DND-41 (cell line): ENCODE measurements at regions not wholly inside any gene's neighbourhood (a gene's known extent, or its start where the extent isn't known, plus 50 kb on each side); places are given as distances from the start of the nearest gene placed in this dataset.
"Not testable (repeated sequence)": the region's sequence is repeated elsewhere in the genome, so short reads cannot be mapped to it uniquely, and the experiment has no call there.

Experiments
- ATAC-seq: fragments of 200-7000 bp; cut with Tn5 transposase; 3 replicates; pipeline ENCODE4 v1.9.1; 2021; ENCODE audit warnings: low read depth; ENCODE audit not compliant: insufficient read depth
- DNase-seq: peaks from one replicate; pipeline ENCODE4 v3.0.0-alpha.2; 2020
- H2AFZ ChIP-seq: 2 replicates; pipeline ENCODE4 v1.6.0; 2012; ENCODE audit warnings: low read depth, low read length
- H3K27ac ChIP-seq: 2 replicates; pipeline ENCODE4 v1.5.1; 2012; ENCODE audit warnings: low read length, inconsistent platforms
- H3K27me3 ChIP-seq: fragments of 200-600 bp; sonication (generic); 2 replicates; pipeline ENCODE4 v1.6.0; 2012; ENCODE audit warnings: low read length, mild to moderate bottlenecking, inconsistent platforms; ENCODE audit not compliant: insufficient read depth, poor library complexity
- H3K36me3 ChIP-seq: 2 replicates; pipeline ENCODE4 v1.5.1; 2012; ENCODE audit warnings: low read length, inconsistent platforms; ENCODE audit not compliant: insufficient read depth
- H3K4me1 ChIP-seq: 2 replicates; pipeline ENCODE4 v1.5.1; 2012; ENCODE audit warnings: mild to moderate bottlenecking, low read length; ENCODE audit not compliant: insufficient read depth
- H3K4me2 ChIP-seq: 2 replicates; pipeline ENCODE4 v1.6.0; 2012; ENCODE audit warnings: mild to moderate bottlenecking, moderate library complexity, low read length, inconsistent platforms; ENCODE audit not compliant: insufficient read depth
- H3K4me3 ChIP-seq, 2 experiments: fragments of 200-600 bp in 1 of 2; shearing (Covaris generic) in 1 of 2; 2 replicates each; pipeline ENCODE4 v1.5.1; 2012 to 2016; ENCODE audit warnings: inconsistent platforms in 2 of 2, low read length in 2 of 2, mild to moderate bottlenecking in 2 of 2, low read depth in 1 of 2, moderate library complexity in 1 of 2
- H3K79me2 ChIP-seq: 2 replicates; pipeline ENCODE4 v1.6.0; 2012; ENCODE audit warnings: low read length, inconsistent platforms; ENCODE audit not compliant: insufficient read depth
- H3K9ac ChIP-seq: 2 replicates; pipeline ENCODE4 v1.6.0; 2012; ENCODE audit warnings: low read depth, mild to moderate bottlenecking, inconsistent platforms, low read length, moderate library complexity
- H3K9me3 ChIP-seq: 2 replicates; pipeline ENCODE4 v1.5.1; 2012; ENCODE audit warnings: low read length, moderate library complexity, mild to moderate bottlenecking, inconsistent platforms; ENCODE audit not compliant: insufficient read depth, severe bottlenecking
- H4K20me1 ChIP-seq: 2 replicates; pipeline ENCODE4 v1.6.0; 2012; ENCODE audit warnings: low read length; ENCODE audit not compliant: insufficient read depth
- EZH2 ChIP-seq: IDR thresholded peaks from 3 replicates; pipeline ENCODE4 v1.6.1; 2012; ENCODE audit warnings: borderline replicate concordance, low read depth, mild to moderate bottlenecking, moderate library complexity, low read length, inconsistent platforms; ENCODE audit not compliant: severe bottlenecking
- TF ChIP-seq, protein P1 (sequence below): IDR thresholded peaks from 2 replicates; pipeline ENCODE4 v1.5.1; 2012; ENCODE audit warnings: borderline replicate concordance, low read length, moderate library complexity, mild to moderate bottlenecking; ENCODE audit not compliant: poor library complexity, severe bottlenecking; ENCODE audit errors: extremely low read depth

DNA sequence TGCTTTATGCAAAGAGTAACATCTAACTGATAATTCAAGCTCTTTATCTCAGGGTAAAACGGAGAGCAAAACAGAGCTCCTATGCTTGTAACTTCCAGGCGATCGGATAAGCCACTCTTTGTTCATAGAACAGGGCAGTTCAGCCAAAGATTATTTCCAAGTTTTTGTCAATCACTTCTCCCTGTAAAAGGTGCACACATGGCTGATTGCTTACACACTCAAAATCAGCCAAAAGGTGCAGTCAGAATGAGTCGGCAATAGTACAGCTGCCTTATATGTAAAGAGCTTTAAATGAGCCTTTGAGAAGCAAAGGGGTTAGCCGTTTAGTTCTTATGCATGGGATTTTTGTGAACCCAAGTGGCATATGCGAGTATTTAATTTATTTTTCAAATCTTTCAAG lies 449.6 kb upstream of the POU3F2 start:
- no peak for DNase-seq

DNA sequence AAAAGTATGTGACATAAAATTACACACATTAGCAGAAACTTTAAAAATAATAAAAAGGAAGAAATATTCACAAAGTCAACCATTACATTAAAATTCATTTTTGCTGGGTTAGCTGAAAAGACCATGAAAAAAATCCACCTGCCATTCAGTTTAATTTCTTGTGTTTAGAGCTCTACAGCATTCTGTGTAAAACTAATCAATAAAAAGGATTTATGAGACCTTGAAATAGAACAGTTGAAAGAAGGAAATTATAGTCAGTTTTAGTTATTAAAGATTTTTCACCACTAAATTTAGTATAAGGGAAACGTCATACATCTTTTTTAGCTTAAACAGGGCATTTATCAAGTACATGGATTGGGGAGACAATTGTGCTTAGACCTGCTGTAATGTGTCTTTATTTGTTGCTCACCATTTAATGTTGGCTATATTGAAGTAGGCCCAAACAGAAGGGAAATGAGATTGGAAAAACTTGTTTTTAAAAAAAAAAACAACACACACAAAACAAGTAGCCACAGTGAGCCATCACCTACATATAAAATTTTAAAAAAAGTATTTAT lies 438.7 kb upstream of the POU3F2 start:
- TF ChIP-seq EZH2: no peak
- TF ChIP-seq, protein P1, sequence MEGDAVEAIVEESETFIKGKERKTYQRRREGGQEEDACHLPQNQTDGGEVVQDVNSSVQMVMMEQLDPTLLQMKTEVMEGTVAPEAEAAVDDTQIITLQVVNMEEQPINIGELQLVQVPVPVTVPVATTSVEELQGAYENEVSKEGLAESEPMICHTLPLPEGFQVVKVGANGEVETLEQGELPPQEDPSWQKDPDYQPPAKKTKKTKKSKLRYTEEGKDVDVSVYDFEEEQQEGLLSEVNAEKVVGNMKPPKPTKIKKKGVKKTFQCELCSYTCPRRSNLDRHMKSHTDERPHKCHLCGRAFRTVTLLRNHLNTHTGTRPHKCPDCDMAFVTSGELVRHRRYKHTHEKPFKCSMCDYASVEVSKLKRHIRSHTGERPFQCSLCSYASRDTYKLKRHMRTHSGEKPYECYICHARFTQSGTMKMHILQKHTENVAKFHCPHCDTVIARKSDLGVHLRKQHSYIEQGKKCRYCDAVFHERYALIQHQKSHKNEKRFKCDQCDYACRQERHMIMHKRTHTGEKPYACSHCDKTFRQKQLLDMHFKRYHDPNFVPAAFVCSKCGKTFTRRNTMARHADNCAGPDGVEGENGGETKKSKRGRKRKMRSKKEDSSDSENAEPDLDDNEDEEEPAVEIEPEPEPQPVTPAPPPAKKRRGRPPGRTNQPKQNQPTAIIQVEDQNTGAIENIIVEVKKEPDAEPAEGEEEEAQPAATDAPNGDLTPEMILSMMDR: no peak
- H2AFZ ChIP-seq: no peak overlapping the region
- H4K20me1 ChIP-seq: no peaks in the 10 kb centered on the region
- no peaks in the 10 kb centered on the region for H3K79me2 ChIP-seq
- no peak overlapping the region for H3K4me2 ChIP-seq
- H3K27me3 ChIP-seq: no peaks in the 10 kb centered on the region
- H3K27ac ChIP-seq: no peak overlapping the region
- no peak overlapping the region for H3K4me3 ChIP-seq
- H3K9ac ChIP-seq: no peak overlapping the region
- ATAC-seq: no peak
- no peaks in the 10 kb centered on the region for H3K36me3 ChIP-seq
- no peaks in the 10 kb centered on the region for H3K4me1 ChIP-seq
- no peaks in the 10 kb centered on the region for H3K9me3 ChIP-seq
- no peak for DNase-seq

More for the DNA sequence above, 449.6 kb upstream of the POU3F2 start:
- no peaks in the 10 kb centered on the region for H3K27me3 ChIP-seq
- no peaks in the 10 kb centered on the region for H4K20me1 ChIP-seq
- no peak overlapping the region for H3K27ac ChIP-seq
- H3K4me2 ChIP-seq: no peak overlapping the region
- no peaks in the 10 kb centered on the region for H3K36me3 ChIP-seq
- TF ChIP-seq, protein P1: no peak
- no peak for TF ChIP-seq EZH2
- no peak overlapping the region for H3K4me3 ChIP-seq
- no peaks in the 10 kb centered on the region for H3K79me2 ChIP-seq
- no peak for ATAC-seq
- no peak overlapping the region for H2AFZ ChIP-seq
- H3K9ac ChIP-seq: no peak overlapping the region
- H3K4me1 ChIP-seq: no peaks in the 10 kb centered on the region
- no peaks in the 10 kb centered on the region for H3K9me3 ChIP-seq

DNA sequence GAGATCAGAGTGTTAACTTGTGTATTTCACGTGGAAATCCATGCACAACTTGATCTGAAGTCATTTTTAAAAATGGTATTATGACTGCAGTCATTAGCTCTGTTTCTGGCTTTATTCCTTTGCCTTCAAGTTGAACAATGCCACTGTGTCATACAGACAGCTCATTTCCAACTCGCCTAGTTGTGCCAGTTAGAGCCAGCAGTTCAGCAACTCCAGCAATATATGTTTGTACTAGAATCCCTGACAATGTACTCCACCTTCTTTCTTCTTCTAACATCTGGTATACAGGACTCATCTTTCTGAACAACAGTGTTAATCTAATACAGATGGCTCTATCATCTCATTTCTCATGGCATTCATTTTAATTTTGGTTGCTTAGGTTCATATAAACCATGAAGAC lies 418.3 kb upstream of the POU3F2 start:
- Histone ChIP-seq H3K4me1 (no peaks in the 10 kb centered on the region), H3K9ac (no peak overlapping the region), H3K27me3 (no peaks in the 10 kb centered on the region), H3K36me3 (no peaks in the 10 kb centered on the region), H3K27ac (no peak overlapping the region), H3K79me2 (no peaks in the 10 kb centered on the region), H2AFZ (no peak overlapping the region), H3K4me3 (no peak overlapping the region), H4K20me1 (no peaks in the 10 kb centered on the region), H3K4me2 (no peak overlapping the region), H3K9me3 (no peaks in the 10 kb centered on the region)
- ATAC-seq: no peak
- DNase-seq: no peak
- no peak for TF ChIP-seq EZH2
- TF ChIP-seq, protein P1: no peak

DNA sequence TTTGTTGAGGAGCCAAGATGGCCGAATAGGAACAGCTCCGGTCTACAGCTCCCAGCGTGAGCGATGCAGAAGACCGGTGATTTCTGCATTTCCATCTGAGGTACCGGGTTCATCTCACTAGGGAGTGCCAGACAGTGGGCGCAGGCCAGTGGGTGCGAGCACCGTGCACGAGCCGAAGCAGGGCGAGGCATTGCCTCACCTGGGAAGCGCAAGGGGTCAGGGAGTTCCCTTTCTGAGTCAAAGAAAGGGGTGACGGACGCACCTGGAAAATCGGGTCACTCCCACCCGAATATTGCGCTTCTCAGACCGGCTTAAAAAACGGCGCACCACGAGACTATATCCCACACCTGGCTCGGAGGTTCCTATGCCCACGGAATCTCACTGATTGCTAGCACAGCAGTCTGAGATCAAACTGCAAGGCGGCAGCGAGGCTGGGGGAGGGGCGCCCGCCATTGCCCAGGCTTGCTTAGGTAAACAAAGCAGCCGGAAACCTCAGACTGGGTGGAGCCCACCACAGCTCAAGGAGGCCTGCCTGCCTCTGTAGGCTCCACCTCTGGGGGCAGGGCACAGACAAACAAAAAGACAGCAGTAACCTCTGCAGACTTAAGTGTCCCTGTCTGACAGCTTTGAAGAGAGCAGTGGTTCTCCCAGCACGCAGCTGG lies 417.7 kb upstream of the POU3F2 start:
- not testable (repeated sequence) for H3K27me3 ChIP-seq, H3K4me2 ChIP-seq, H2AFZ ChIP-seq, H3K4me3 ChIP-seq, H3K9ac ChIP-seq, H3K79me2 ChIP-seq, H3K27ac ChIP-seq, ATAC-seq, H3K4me1 ChIP-seq, H3K36me3 ChIP-seq, H3K9me3 ChIP-seq, H4K20me1 ChIP-seq
- DNase-seq: peak; percentile 28
